ENCODE measurements at regions not wholly inside any gene's neighbourhood (a gene's known extent, or its start where the extent isn't known, plus 50 kb on each side); places are given as distances from the start of the nearest gene placed in this dataset.
A peak's percentile ranks its signal among the peaks of the same experiment; 100 is the strongest.
"Not testable (repeated sequence)": the region's sequence is repeated elsewhere in the genome, so short reads cannot be mapped to it uniquely, and the experiment has no call there.

- not testable (repeated sequence) for H3K4me2 ChIP-seq (ENCODE audit: low read depth, low read length, poor library complexity, severe bottlenecking); H2AFZ ChIP-seq (ENCODE audit: low read length); H4K20me1 ChIP-seq (ENCODE audit: insufficient read depth, low read depth, low read length); DNase-seq; H3K9me3 ChIP-seq (ENCODE audit: low read length); H3K27ac ChIP-seq (ENCODE audit: low read length); H3K27me3 ChIP-seq (ENCODE audit: low read length); H3K9ac ChIP-seq (ENCODE audit: low read length); H3K4me3 ChIP-seq (ENCODE audit: low read length); H3K9me2 ChIP-seq (replicated peaks; ENCODE audit: insufficient read depth, low read length); H3K4me1 ChIP-seq (ENCODE audit: low read length); H3K79me2 ChIP-seq (ENCODE audit: low read length); H3K36me3 ChIP-seq (ENCODE audit: insufficient read depth, low read length)
These were observed 67.5 kb upstream of the TRABD2B start for GRCh38 chr1:48064693-48065092.

- Histone ChIP-seq H3K9ac (ENCODE audit: low read length) (no peak overlapping the region), H3K9me3 (ENCODE audit: low read length) (no peaks in the 10 kb centered on the region), H4K20me1 (ENCODE audit: insufficient read depth, low read depth, low read length) (no peaks in the 10 kb centered on the region), H3K79me2 (ENCODE audit: low read length) (no peaks in the 10 kb centered on the region), H3K4me1 (ENCODE audit: low read length) (peaks cover 7% of the 10 kb centered on the region), H2AFZ (ENCODE audit: low read length) (no peak overlapping the region), H3K27me3 (ENCODE audit: low read length) (no peaks in the 10 kb centered on the region), H3K4me3 (ENCODE audit: low read length) (no peak overlapping the region), H3K36me3 (ENCODE audit: insufficient read depth, low read length) (no peaks in the 10 kb centered on the region), H3K27ac (ENCODE audit: low read length) (no peak overlapping the region), H3K9me2 (replicated peaks; ENCODE audit: insufficient read depth, low read length) (no peaks in the 10 kb centered on the region), H3K4me2 (ENCODE audit: low read depth, low read length, poor library complexity, severe bottlenecking) (no peak overlapping the region)
- no peak for DNase-seq
These were observed 65.2 kb upstream of the TRABD2B start for GRCh38 chr1:48062353-48062752.

DNA sequence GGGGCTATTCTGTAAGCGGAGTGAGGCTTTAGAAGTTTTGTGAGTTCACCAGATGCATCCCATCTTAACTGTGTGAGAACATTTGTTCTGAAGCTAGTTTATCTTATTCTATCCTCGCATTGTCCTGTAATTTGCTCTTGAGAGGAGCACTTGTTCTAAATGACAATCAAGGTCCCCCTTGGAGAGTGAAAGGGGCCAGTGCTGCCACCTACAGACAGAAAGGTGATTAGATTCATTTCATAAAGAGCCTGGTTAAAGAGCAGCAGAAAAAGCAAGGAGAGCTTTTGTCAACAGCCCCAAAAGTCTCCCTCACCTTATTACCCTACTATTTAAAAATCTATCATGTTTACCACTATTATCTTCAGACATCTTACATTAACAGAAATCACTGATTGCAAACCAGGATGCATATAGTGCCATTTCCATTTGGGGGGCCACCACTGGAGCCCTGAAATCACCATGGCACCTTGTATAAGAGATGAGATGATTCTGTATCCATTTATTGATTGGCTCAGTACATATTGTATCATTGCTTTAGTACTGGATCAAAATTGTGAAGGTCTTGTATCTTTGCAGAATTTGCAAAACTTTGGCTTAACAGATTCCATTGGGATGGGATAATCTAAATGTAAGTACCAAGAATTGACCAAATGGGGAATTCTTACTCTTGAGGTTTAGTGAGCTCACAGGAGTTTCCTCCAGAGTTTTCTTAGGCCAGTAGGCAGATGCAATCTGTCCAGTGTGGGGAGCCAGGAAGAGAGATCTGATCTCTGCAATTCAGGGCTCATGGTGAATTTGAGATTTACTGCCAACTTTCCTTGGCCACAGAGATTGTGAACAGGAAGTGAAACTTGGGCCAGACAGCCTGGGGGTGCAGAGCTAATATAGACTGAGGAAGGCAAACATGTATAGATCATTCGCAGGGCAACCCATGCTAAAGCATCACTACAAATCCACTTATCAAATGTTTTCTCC lies 64.3 kb upstream of the TRABD2B start:
- no peaks in the 10 kb centered on the region for H4K20me1 ChIP-seq (ENCODE audit: insufficient read depth, low read depth, low read length)
- peaks cover 7% of the 10 kb centered on the region for H3K4me1 ChIP-seq (ENCODE audit: low read length)
- no peaks in the 10 kb centered on the region for H3K27me3 ChIP-seq (ENCODE audit: low read length)
- no peaks in the 10 kb centered on the region for H3K9me3 ChIP-seq (ENCODE audit: low read length)
- H3K9ac ChIP-seq (ENCODE audit: low read length), result no peak overlapping the region
- no peak overlapping the region for H3K4me2 ChIP-seq (ENCODE audit: low read depth, low read length, poor library complexity, severe bottlenecking)
- no peak overlapping the region for H3K4me3 ChIP-seq (ENCODE audit: low read length)
- no peaks in the 10 kb centered on the region for H3K79me2 ChIP-seq (ENCODE audit: low read length)
- no peak overlapping the region for H2AFZ ChIP-seq (ENCODE audit: low read length)
- DNase-seq, result peak; percentile 84
- no peaks in the 10 kb centered on the region for H3K36me3 ChIP-seq (ENCODE audit: insufficient read depth, low read length)
- H3K9me2 ChIP-seq (replicated peaks; ENCODE audit: insufficient read depth, low read length), result no peaks in the 10 kb centered on the region
- no peak overlapping the region for H3K27ac ChIP-seq (ENCODE audit: low read length)

GRCh38 chr1:48059289-48059688 lies 62.1 kb upstream of the TRABD2B start:
- H3K4me1 ChIP-seq (ENCODE audit: low read length), result peaks cover 7% of the 10 kb centered on the region
- H3K27me3 ChIP-seq (ENCODE audit: low read length), result no peaks in the 10 kb centered on the region
- H3K36me3 ChIP-seq (ENCODE audit: insufficient read depth, low read length), result no peaks in the 10 kb centered on the region
- no peak overlapping the region for H3K9ac ChIP-seq (ENCODE audit: low read length)
- no peak for DNase-seq
- H3K9me3 ChIP-seq (ENCODE audit: low read length), result no peaks in the 10 kb centered on the region
- no peaks in the 10 kb centered on the region for H4K20me1 ChIP-seq (ENCODE audit: insufficient read depth, low read depth, low read length)
- no peak overlapping the region for H2AFZ ChIP-seq (ENCODE audit: low read length)
- H3K4me2 ChIP-seq (ENCODE audit: low read depth, low read length, poor library complexity, severe bottlenecking), result no peak overlapping the region
- no peak overlapping the region for H3K27ac ChIP-seq (ENCODE audit: low read length)
- H3K79me2 ChIP-seq (ENCODE audit: low read length), result no peaks in the 10 kb centered on the region
- no peaks in the 10 kb centered on the region for H3K9me2 ChIP-seq (replicated peaks; ENCODE audit: insufficient read depth, low read length)
- H3K4me3 ChIP-seq (ENCODE audit: low read length), result no peak overlapping the region

GRCh38 chr1:48058135-48059025 lies 61.2 kb upstream of the TRABD2B start:
- Histone ChIP-seq H3K4me2 (ENCODE audit: low read depth, low read length, poor library complexity, severe bottlenecking) (no peak overlapping the region), H3K79me2 (ENCODE audit: low read length) (no peaks in the 10 kb centered on the region), H3K27ac (ENCODE audit: low read length) (no peak overlapping the region), H3K9me3 (ENCODE audit: low read length) (no peaks in the 10 kb centered on the region), H3K9me2 (replicated peaks; ENCODE audit: insufficient read depth, low read length) (no peaks in the 10 kb centered on the region), H3K9ac (ENCODE audit: low read length) (no peak overlapping the region), H3K36me3 (ENCODE audit: insufficient read depth, low read length) (no peaks in the 10 kb centered on the region), H3K27me3 (ENCODE audit: low read length) (no peaks in the 10 kb centered on the region), H2AFZ (ENCODE audit: low read length) (no peak overlapping the region), H3K4me3 (ENCODE audit: low read length) (no peak overlapping the region), H4K20me1 (ENCODE audit: insufficient read depth, low read depth, low read length) (no peaks in the 10 kb centered on the region), H3K4me1 (ENCODE audit: low read length) (peaks cover 7% of the 10 kb centered on the region)
- no peak for DNase-seq

DNA sequence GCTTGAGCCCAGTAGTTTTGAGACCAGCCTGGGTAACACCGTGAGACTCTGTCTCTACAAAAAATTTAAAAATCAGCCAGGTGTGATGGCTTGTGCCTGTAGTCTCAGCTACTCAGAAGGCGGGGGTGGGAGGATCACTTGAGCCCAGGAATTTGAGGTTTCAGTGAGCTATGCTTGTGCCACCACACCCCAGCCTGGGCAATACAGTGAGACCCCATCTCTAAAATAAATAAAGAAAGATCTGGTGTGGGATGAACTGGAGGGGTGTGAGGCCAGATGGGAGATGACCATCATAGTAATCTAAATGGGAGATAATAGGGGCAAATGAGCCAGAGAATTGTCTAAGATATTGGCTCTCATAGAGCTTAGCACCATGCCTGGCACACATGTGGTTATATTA lies 60.1 kb upstream of the TRABD2B start:
- Histone ChIP-seq H3K4me3 (ENCODE audit: low read length) (no peak overlapping the region), H3K4me1 (ENCODE audit: low read length) (peaks cover 7% of the 10 kb centered on the region), H4K20me1 (ENCODE audit: insufficient read depth, low read depth, low read length) (no peaks in the 10 kb centered on the region), H3K4me2 (ENCODE audit: low read depth, low read length, poor library complexity, severe bottlenecking) (no peak overlapping the region), H3K79me2 (ENCODE audit: low read length) (no peaks in the 10 kb centered on the region), H2AFZ (ENCODE audit: low read length) (no peak overlapping the region), H3K27me3 (ENCODE audit: low read length) (no peaks in the 10 kb centered on the region), H3K27ac (ENCODE audit: low read length) (no peak overlapping the region), H3K9ac (ENCODE audit: low read length) (no peak overlapping the region), H3K9me3 (ENCODE audit: low read length) (no peaks in the 10 kb centered on the region), H3K36me3 (ENCODE audit: insufficient read depth, low read length) (no peaks in the 10 kb centered on the region), H3K9me2 (replicated peaks; ENCODE audit: insufficient read depth, low read length) (no peaks in the 10 kb centered on the region)
- no peak for DNase-seq

- H3K4me3 ChIP-seq (ENCODE audit: low read length), result no peak overlapping the region
- H3K79me2 ChIP-seq (ENCODE audit: low read length), result no peaks in the 10 kb centered on the region
- no peaks in the 10 kb centered on the region for H3K36me3 ChIP-seq (ENCODE audit: insufficient read depth, low read length)
- no peak overlapping the region for H3K4me2 ChIP-seq (ENCODE audit: low read depth, low read length, poor library complexity, severe bottlenecking)
- no peak for DNase-seq
- H3K27me3 ChIP-seq (ENCODE audit: low read length), result no peaks in the 10 kb centered on the region
- H3K27ac ChIP-seq (ENCODE audit: low read length), result no peak overlapping the region
- no peaks in the 10 kb centered on the region for H3K9me3 ChIP-seq (ENCODE audit: low read length)
- no peaks in the 10 kb centered on the region for H3K4me1 ChIP-seq (ENCODE audit: low read length)
- H4K20me1 ChIP-seq (ENCODE audit: insufficient read depth, low read depth, low read length), result no peaks in the 10 kb centered on the region
- H3K9ac ChIP-seq (ENCODE audit: low read length), result no peak overlapping the region
- H3K9me2 ChIP-seq (replicated peaks; ENCODE audit: insufficient read depth, low read length), result no peaks in the 10 kb centered on the region
- H2AFZ ChIP-seq (ENCODE audit: low read length), result no peak overlapping the region
These were observed 58.9 kb upstream of the TRABD2B start for GRCh38 chr1:48055876-48056764.

Data from Karpas-422 (cell line).